22Rv1 (cell line): ENCODE measurements at regions not wholly inside any gene's neighbourhood (a gene's known extent, or its start where the extent isn't known, plus 50 kb on each side); places are given as distances from the start of the nearest gene placed in this dataset.

Experiments
- ZFX ChIP-seq: fragments of 450-650 bp; IDR thresholded peaks from 2 replicates; pipeline ENCODE4 v1.6.1; 2017; ENCODE audit warnings: antibody characterized with exemption, borderline replicate concordance
- TF ChIP-seq, protein P1 (sequence below): fragments of 450-650 bp; IDR thresholded peaks from 2 replicates; pipeline ENCODE4 v1.5.1; 2017; ENCODE audit warnings: mild to moderate bottlenecking

DNA sequence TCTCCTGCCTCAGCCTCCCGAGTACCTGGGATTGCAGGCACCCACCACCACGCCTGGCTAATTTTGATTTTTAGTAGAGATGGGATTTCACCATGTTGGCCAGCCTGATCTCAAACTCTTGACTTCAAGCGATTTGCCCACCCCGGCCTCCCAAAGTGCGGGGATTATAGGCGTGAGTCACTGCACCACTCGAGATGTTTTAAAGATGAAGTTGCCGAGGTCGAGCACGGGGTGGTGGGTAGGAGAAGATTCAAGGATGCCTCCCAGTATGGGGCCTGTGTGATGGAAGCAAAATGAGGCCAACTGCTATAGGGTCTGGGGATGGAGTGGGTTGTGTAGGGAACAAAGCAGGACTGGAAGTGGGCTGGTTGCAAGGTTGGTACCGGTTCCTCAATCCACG lies 245.2 kb downstream of the MN1 start:
- TF ChIP-seq, protein P1, sequence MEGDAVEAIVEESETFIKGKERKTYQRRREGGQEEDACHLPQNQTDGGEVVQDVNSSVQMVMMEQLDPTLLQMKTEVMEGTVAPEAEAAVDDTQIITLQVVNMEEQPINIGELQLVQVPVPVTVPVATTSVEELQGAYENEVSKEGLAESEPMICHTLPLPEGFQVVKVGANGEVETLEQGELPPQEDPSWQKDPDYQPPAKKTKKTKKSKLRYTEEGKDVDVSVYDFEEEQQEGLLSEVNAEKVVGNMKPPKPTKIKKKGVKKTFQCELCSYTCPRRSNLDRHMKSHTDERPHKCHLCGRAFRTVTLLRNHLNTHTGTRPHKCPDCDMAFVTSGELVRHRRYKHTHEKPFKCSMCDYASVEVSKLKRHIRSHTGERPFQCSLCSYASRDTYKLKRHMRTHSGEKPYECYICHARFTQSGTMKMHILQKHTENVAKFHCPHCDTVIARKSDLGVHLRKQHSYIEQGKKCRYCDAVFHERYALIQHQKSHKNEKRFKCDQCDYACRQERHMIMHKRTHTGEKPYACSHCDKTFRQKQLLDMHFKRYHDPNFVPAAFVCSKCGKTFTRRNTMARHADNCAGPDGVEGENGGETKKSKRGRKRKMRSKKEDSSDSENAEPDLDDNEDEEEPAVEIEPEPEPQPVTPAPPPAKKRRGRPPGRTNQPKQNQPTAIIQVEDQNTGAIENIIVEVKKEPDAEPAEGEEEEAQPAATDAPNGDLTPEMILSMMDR: no peak
- no peak for TF ChIP-seq ZFX
